Fibroblast of skin of back (primary cell): ENCODE measurements at regions not wholly inside any gene's neighbourhood (a gene's known extent, or its start where the extent isn't known, plus 50 kb on each side); places are given as distances from the start of the nearest gene placed in this dataset.
"Not testable (repeated sequence)": the region's sequence is repeated elsewhere in the genome, so short reads cannot be mapped to it uniquely, and the experiment has no call there.

Experiments used
- DNase-seq: peaks from one replicate; pipeline ENCODE4 v3.0.0-alpha.2; 2013

GRCh38 chr2:87437701-87438260 lies 310.1 kb upstream of the PLGLB2 start:
- DNase-seq, result not testable (repeated sequence)

- DNase-seq, result not testable (repeated sequence)
Measured at GRCh38 chr2:87438780-87439454, 309.0 kb upstream of the PLGLB2 start.

- not testable (repeated sequence) for DNase-seq
Measured at GRCh38 chr2:87439617-87440204, 308.2 kb upstream of the PLGLB2 start.

- not testable (repeated sequence) for DNase-seq
Measured at GRCh38 chr2:87440650-87441049, 307.2 kb upstream of the PLGLB2 start.

- not testable (repeated sequence) for DNase-seq
Measured at GRCh38 chr2:87441375-87441774, 306.5 kb upstream of the PLGLB2 start.

GRCh38 chr2:87442983-87443577 lies 304.8 kb upstream of the PLGLB2 start:
- not testable (repeated sequence) for DNase-seq

- DNase-seq, result not testable (repeated sequence)
Measured at GRCh38 chr2:87444951-87445350, 302.9 kb upstream of the PLGLB2 start.

GRCh38 chr2:87445613-87446312 lies 302.1 kb upstream of the PLGLB2 start:
- peak; percentile 40 for DNase-seq

GRCh38 chr2:87446313-87446696 lies 301.6 kb upstream of the PLGLB2 start:
- DNase-seq, result peak; percentile 28

- peak; percentile 44 for DNase-seq
Measured at GRCh38 chr2:87449462-87449980, 298.4 kb upstream of the PLGLB2 start.

- DNase-seq, result peak; percentile 59
Measured at GRCh38 chr2:87452193-87452592, 295.7 kb upstream of the PLGLB2 start.

GRCh38 chr2:87452861-87453260 lies 295.0 kb upstream of the PLGLB2 start:
- DNase-seq, result peak; percentile 88

GRCh38 chr2:87453965-87454364 lies 293.9 kb upstream of the PLGLB2 start:
- DNase-seq, result peak; percentile 90

GRCh38 chr2:87454421-87454820 lies 293.5 kb upstream of the PLGLB2 start:
- peak; percentile 82 for DNase-seq

GRCh38 chr2:87455209-87455853 lies 292.6 kb upstream of the PLGLB2 start:
- DNase-seq, result not testable (repeated sequence)

- not testable (repeated sequence) for DNase-seq
Measured at GRCh38 chr2:87455854-87456249, 292.0 kb upstream of the PLGLB2 start.

GRCh38 chr2:87456477-87457128 lies 291.3 kb upstream of the PLGLB2 start:
- peak; percentile 44 for DNase-seq

GRCh38 chr2:87457129-87457499 lies 290.8 kb upstream of the PLGLB2 start:
- not testable (repeated sequence) for DNase-seq

GRCh38 chr2:87458938-87459337 lies 288.9 kb upstream of the PLGLB2 start:
- not testable (repeated sequence) for DNase-seq

GRCh38 chr2:87460104-87460503 lies 287.8 kb upstream of the PLGLB2 start:
- DNase-seq, result not testable (repeated sequence)

GRCh38 chr2:87460662-87461061 lies 287.2 kb upstream of the PLGLB2 start:
- DNase-seq, result not testable (repeated sequence)

GRCh38 chr2:87461671-87462070 lies 286.2 kb upstream of the PLGLB2 start:
- DNase-seq, result not testable (repeated sequence)
